ENCODE measurements at regions not wholly inside any gene's neighbourhood (a gene's known extent, or its start where the extent isn't known, plus 50 kb on each side); places are given as distances from the start of the nearest gene placed in this dataset.
"Not testable (repeated sequence)": the region's sequence is repeated elsewhere in the genome, so short reads cannot be mapped to it uniquely, and the experiment has no call there.

GRCh38 chr7:108627476-108628051, 57.9 kb downstream of the DNAJB9 start:
- no peak for DNase-seq

- no peak for DNase-seq
These were observed 59.0 kb downstream of the DNAJB9 start for GRCh38 chr7:108628678-108629077.

- no peak for DNase-seq
These were observed 60.2 kb downstream of the DNAJB9 start for GRCh38 chr7:108629651-108630400.

GRCh38 chr7:108634036-108634435, 64.4 kb downstream of the DNAJB9 start:
- DNase-seq, result no peak

GRCh38 chr7:108634535-108634934, 64.9 kb downstream of the DNAJB9 start:
- no peak for DNase-seq

- no peak for DNase-seq
These were observed 67.5 kb downstream of the DNAJB9 start for GRCh38 chr7:108637049-108637621.

GRCh38 chr7:108642126-108642525, 72.5 kb downstream of the DNAJB9 start:
- DNase-seq, result no peak

- no peak for DNase-seq
These were observed 73.5 kb downstream of the DNAJB9 start for GRCh38 chr7:108643136-108643535.

GRCh38 chr7:108648989-108649388, 79.3 kb downstream of the DNAJB9 start:
- no peak for DNase-seq

GRCh38 chr7:108650467-108650866, 80.8 kb downstream of the DNAJB9 start:
- DNase-seq, result no peak

GRCh38 chr7:108652886-108653285, 83.2 kb downstream of the DNAJB9 start:
- no peak for DNase-seq

GRCh38 chr7:108653526-108653925, 83.9 kb downstream of the DNAJB9 start:
- no peak for DNase-seq

- DNase-seq, result not testable (repeated sequence)
These were observed 87.6 kb downstream of the DNAJB9 start for GRCh38 chr7:108657140-108657726.

GRCh38 chr7:108659261-108659660, 89.6 kb downstream of the DNAJB9 start:
- no peak for DNase-seq

GRCh38 chr7:108659867-108660266, 90.2 kb downstream of the DNAJB9 start:
- DNase-seq, result no peak

GRCh38 chr7:108660465-108660864, 90.8 kb downstream of the DNAJB9 start:
- no peak for DNase-seq

- DNase-seq, result no peak
These were observed 93.2 kb downstream of the DNAJB9 start for GRCh38 chr7:108662783-108663362.

GRCh38 chr7:108663701-108664100, 94.0 kb downstream of the DNAJB9 start:
- DNase-seq, result no peak

GRCh38 chr7:108667216-108667615, 97.5 kb downstream of the DNAJB9 start:
- DNase-seq, result no peak

GRCh38 chr7:108669958-108670357, 100.3 kb downstream of the DNAJB9 start:
- DNase-seq, result no peak

GRCh38 chr7:108673699-108674098, 104.0 kb downstream of the DNAJB9 start:
- not testable (repeated sequence) for DNase-seq

GRCh38 chr7:108684629-108685028, 115.0 kb downstream of the DNAJB9 start:
- DNase-seq, result no peak

- no peak for DNase-seq
These were observed 116.8 kb downstream of the DNAJB9 start for GRCh38 chr7:108686494-108686893.

- DNase-seq, result no peak
These were observed 127.6 kb downstream of the DNAJB9 start for GRCh38 chr7:108697254-108697653.
